ENCODE measurements at regions not wholly inside any gene's neighbourhood (a gene's known extent, or its start where the extent isn't known, plus 50 kb on each side); places are given as distances from the start of the nearest gene placed in this dataset.

- DNase-seq (ENCODE audit: low read depth in 1 of 2, low spot score in 1 of 2), result no peak
- no peak for TF ChIP-seq JUND (IDR thresholded peaks at IDR 0.05; ENCODE audit: low read depth)
- in situ Hi-C loops (cut with HindIII; ENCODE audit: low pct_unique_long_range_greater_than_20kb, low sequenced_read_pairs), result no loop called here
Observed at GRCh38 chr14:30786701-30787100, 87.7 kb upstream of the COCH start.

DNA sequence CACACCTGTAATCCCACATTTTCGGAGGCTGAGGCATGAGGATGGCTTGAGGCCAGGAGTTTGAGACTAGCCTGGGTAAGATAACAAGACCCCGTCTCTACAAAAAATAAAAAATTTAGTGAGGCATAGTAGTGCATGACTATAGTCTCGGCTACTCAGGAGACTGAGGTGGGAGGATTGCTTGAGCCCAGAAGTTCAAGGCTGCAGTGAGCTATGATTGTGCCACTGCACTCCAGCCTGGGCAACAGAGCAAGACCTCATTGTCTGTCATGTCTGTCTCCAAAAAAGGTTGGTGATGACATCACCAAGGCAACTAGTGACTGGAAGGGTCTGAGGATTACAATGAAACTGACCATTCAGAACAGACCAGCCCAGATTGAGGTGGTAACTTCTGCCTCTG, 83.5 kb upstream of the COCH start:
- TF ChIP-seq JUND (IDR thresholded peaks at IDR 0.05; ENCODE audit: low read depth), result no peak
- DNase-seq (ENCODE audit: low read depth in 1 of 2, low spot score in 1 of 2), result no peak
- in situ Hi-C loops (cut with HindIII; ENCODE audit: low pct_unique_long_range_greater_than_20kb, low sequenced_read_pairs), result no loop called here

DNA sequence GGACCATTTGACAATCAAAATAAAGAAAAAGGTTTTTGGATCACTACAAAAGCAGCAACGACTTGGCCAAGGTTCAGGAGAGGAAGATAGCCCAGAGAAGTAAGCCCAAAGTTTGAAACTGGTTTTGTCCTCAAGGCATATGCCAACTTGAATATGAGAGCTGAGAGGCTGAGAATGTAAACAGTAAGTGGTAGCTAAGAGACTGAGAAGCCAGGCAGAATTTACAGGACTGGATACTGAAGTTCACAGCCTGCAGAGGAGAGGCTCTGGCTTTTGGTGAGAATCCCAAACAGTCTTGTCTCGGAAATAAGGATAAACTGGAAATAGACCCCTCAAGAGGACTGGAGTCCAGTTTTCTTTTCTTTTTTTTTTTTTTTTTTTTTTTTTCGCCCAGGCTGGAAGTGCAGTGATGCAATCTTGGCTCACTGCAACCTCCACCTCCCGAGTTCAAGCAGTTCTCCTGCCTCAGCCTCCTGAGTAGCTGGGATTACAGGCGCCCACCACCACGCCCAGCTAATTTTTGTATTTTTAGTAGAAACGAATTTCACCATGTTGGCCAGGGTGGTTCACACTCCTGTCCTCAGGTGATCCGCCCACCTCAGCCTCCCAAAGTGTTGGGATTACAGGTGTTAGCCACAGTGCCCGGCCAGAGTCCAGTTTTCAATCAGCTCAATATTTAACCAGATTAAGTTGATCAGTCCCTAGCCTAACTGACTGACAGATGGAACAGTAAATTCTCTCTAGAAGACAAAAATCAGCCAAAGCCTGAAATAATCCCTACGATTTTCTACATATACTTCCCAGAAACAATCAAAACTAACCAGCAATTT, 82.6 kb upstream of the COCH start:
- DNase-seq (ENCODE audit: low read depth in 1 of 2, low spot score in 1 of 2), result peak in 1 of 2 experiments; percentile 44
- in situ Hi-C loops (cut with HindIII; ENCODE audit: low pct_unique_long_range_greater_than_20kb, low sequenced_read_pairs), result no loop called here
- no peak for TF ChIP-seq JUND (IDR thresholded peaks at IDR 0.05; ENCODE audit: low read depth)

GRCh38 chr14:30796707-30797106, 77.7 kb upstream of the COCH start:
- in situ Hi-C loops (cut with HindIII; ENCODE audit: low pct_unique_long_range_greater_than_20kb, low sequenced_read_pairs), result no loop called here
- DNase-seq (ENCODE audit: low read depth in 1 of 2, low spot score in 1 of 2), result no peak
- TF ChIP-seq JUND (IDR thresholded peaks at IDR 0.05; ENCODE audit: low read depth), result no peak

DNA sequence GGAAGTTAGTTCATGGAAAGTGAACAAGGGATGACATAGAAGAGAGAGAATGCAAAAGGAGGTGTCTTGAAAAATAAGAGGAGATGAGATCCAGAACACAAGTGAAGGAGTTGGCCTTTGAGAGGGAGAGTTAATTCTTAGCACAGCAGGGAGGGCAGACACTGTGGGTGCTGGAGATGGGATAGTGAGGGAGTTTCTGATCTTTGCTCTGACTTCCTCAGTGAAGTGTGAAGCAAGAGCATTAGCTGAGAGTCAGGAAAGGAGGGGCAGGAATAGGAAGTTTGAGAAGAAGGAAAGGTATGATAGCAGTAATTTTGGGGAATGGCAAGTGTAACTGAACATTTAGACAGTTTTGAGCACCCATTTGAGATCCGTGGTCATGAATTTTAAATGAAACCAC, 75.8 kb upstream of the COCH start:
- TF ChIP-seq JUND (IDR thresholded peaks at IDR 0.05; ENCODE audit: low read depth), result no peak
- no peak for DNase-seq (ENCODE audit: low read depth in 1 of 2, low spot score in 1 of 2)
- in situ Hi-C loops (cut with HindIII; ENCODE audit: low pct_unique_long_range_greater_than_20kb, low sequenced_read_pairs), result no loop called here

DNA sequence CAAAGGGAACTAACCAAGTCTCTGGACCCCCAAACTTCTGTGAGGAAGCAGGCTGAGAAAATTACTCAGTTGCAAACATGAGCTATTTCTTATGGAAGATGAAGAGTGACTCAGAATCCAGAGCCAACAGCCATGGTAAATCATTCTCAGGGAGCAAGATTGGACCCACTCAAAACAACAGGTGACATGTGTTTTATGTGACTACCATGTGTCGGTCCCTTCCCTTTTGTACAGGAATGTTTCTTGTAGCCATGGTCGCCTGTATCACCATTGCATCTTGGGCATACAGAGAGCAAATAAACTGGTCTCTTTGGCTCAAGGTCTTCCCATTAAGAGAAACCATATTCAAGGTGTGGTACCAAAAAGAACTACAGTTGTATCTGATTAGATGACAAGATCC, 75.4 kb upstream of the COCH start:
- no peak for DNase-seq (ENCODE audit: low read depth in 1 of 2, low spot score in 1 of 2)
- in situ Hi-C loops (cut with HindIII; ENCODE audit: low pct_unique_long_range_greater_than_20kb, low sequenced_read_pairs), result no loop called here
- TF ChIP-seq JUND (IDR thresholded peaks at IDR 0.05; ENCODE audit: low read depth), result no peak

DNA sequence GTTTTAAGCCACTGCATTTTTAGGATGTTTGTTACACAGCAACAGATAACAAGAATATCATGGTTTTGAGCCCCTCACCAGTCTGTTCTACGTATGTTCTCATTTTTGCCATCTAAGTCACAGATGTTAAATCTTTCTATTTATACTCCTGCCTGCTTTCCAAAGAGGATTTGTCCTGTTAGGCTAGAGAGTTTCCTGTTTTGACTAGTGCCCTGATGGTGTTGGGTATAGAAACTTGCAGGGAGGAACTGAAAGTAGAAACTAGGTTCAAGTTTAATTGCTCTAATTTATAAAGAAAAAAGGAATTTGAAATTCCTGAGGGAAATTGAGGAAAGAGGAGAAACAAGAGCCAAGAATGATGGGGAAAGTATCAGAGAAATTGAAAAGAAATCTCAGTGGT, 74.4 kb upstream of the COCH start:
- TF ChIP-seq JUND (IDR thresholded peaks at IDR 0.05; ENCODE audit: low read depth), result no peak
- in situ Hi-C loops (cut with HindIII; ENCODE audit: low pct_unique_long_range_greater_than_20kb, low sequenced_read_pairs), result no loop called here
- no peak for DNase-seq (ENCODE audit: low read depth in 1 of 2, low spot score in 1 of 2)

GRCh38 chr14:30803185-30803584, 71.2 kb upstream of the COCH start:
- TF ChIP-seq JUND (IDR thresholded peaks at IDR 0.05; ENCODE audit: low read depth), result no peak
- in situ Hi-C loops (cut with HindIII; ENCODE audit: low pct_unique_long_range_greater_than_20kb, low sequenced_read_pairs), result no loop called here
- no peak for DNase-seq (ENCODE audit: low read depth in 1 of 2, low spot score in 1 of 2)

- in situ Hi-C loops (cut with HindIII; ENCODE audit: low pct_unique_long_range_greater_than_20kb, low sequenced_read_pairs), result no loop called here
- no peak for TF ChIP-seq JUND (IDR thresholded peaks at IDR 0.05; ENCODE audit: low read depth)
- no peak for DNase-seq (ENCODE audit: low read depth in 1 of 2, low spot score in 1 of 2)
Observed at GRCh38 chr14:30805284-30805683, 69.1 kb upstream of the COCH start.

GRCh38 chr14:30808576-30808975, 65.8 kb upstream of the COCH start:
- no peak for DNase-seq (ENCODE audit: low read depth in 1 of 2, low spot score in 1 of 2)

DNA sequence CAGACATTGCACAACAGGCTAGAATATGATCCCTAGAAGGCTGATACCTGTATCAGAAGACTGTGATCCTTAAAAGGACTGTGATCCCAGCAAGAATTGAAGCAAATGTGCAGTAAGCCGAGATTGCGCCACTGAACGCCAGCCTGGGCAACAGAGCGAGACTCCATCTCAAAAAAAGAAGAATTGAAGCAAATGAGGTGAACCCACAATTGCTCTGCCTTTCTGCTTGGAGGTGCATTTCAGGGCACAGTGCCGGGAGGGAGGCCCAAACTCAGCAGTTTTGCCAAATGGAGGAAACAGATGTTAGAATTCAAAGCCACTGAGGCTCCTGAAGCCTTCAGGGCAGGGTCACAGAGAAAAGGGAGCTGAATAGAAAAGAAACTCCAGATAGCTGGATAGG, 61.1 kb upstream of the COCH start:
- in situ Hi-C loops (cut with HindIII; ENCODE audit: low pct_unique_long_range_greater_than_20kb, low sequenced_read_pairs), result no loop called here
- TF ChIP-seq JUND (IDR thresholded peaks at IDR 0.05; ENCODE audit: low read depth), result no peak
- DNase-seq (ENCODE audit: low read depth in 1 of 2, low spot score in 1 of 2), result no peak

More at GRCh38 chr14:30808576-30808975, 65.8 kb upstream of the COCH start:
- no peak for TF ChIP-seq JUND (IDR thresholded peaks at IDR 0.05; ENCODE audit: low read depth)
- in situ Hi-C loops (cut with HindIII; ENCODE audit: low pct_unique_long_range_greater_than_20kb, low sequenced_read_pairs), result no loop called here

- in situ Hi-C loops (cut with HindIII; ENCODE audit: low pct_unique_long_range_greater_than_20kb, low sequenced_read_pairs), result no loop called here
- DNase-seq (ENCODE audit: low read depth in 1 of 2, low spot score in 1 of 2), result no peak
- TF ChIP-seq JUND (IDR thresholded peaks at IDR 0.05; ENCODE audit: low read depth), result no peak
Observed at GRCh38 chr14:30820674-30821073, 53.7 kb upstream of the COCH start.

DNA sequence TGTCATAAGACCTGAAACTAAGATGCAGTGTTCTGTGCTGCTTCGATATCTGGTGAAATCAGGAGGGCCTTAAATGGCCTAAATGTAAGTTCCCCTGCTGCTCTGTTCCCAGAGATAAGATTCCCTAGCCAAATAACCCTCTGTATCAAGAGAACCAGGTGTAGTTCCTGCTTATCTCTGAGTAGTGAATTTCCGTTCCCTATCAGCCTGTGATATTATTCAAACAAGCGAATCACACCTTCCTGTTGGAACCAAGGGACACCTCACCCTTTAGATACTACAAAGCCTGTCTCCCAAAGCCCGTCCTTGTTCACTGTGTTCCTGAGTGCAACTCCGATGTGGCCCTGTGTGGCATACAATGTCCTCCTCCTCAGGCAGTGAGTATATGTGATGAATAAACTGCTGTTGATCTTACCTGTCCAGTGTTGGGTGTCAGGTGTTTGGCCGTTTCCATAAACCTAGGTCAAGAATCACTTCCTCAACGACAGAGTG, 52.2 kb upstream of the COCH start:
- in situ Hi-C loops (cut with HindIII; ENCODE audit: low pct_unique_long_range_greater_than_20kb, low sequenced_read_pairs), result no loop called here
- no peak for TF ChIP-seq JUND (IDR thresholded peaks at IDR 0.05; ENCODE audit: low read depth)
- no peak for DNase-seq (ENCODE audit: low read depth in 1 of 2, low spot score in 1 of 2)

Data from T47D (cell line).